ENCODE measurements at regions not wholly inside any gene's neighbourhood (a gene's known extent, or its start where the extent isn't known, plus 50 kb on each side); places are given as distances from the start of the nearest gene placed in this dataset.

GRCh38 chr5:167242701-167243100 is 1048.7 kb upstream of the WWC1 start:
- no peak overlapping the region for H2AFZ ChIP-seq (ENCODE audit: low read length)
- no peaks in the 10 kb centered on the region for H3K36me3 ChIP-seq (ENCODE audit: insufficient read depth, low read length)
- POLR2A ChIA-PET = interaction anchor here (0.7 kb wide), 1 partner anchor 1705 kb away, joined by 3 read pairs; no protein-coding TSS in a partner anchor
- H3K4me1 ChIP-seq (ENCODE audit: insufficient read depth, low read length, poor library complexity, severe bottlenecking) = no peaks in the 10 kb centered on the region
- intact Hi-C loops (cut with micrococcal nuclease; ENCODE audit: unreplicated experiment) = no loop called here
- no peak overlapping the region for H3K4me3 ChIP-seq (ENCODE audit: low read depth, low read length, poor library complexity, severe bottlenecking)
- no peak for DNase-seq (ENCODE audit: low spot score)
- H3K9me2 ChIP-seq (ENCODE audit: insufficient read depth, low read length) = no peaks in the 10 kb centered on the region
- BruUV-seq (replicated peaks) = no TSS peak
- no peak for TF ChIP-seq CTCF (conservative IDR thresholded peaks at IDR 0.05; ENCODE audit: low read length)
- no peaks in the 10 kb centered on the region for H3K9me3 ChIP-seq (ENCODE audit: low read length)
- no peak overlapping the region for H3K4me2 ChIP-seq (ENCODE audit: low read length)
- no peaks in the 10 kb centered on the region for H4K20me1 ChIP-seq (ENCODE audit: insufficient read depth, low read length)
- H3K27ac ChIP-seq (ENCODE audit: low read depth, low read length, poor library complexity, severe bottlenecking) = no peak overlapping the region
- no peaks in the 10 kb centered on the region for H3K79me2 ChIP-seq (ENCODE audit: insufficient read depth, low read depth, low read length)
- CTCF ChIA-PET (ENCODE audit: unreplicated experiment) = no interaction called here

- H3K4me3 ChIP-seq (ENCODE audit: low read depth, low read length, poor library complexity, severe bottlenecking) = no peak overlapping the region
- intact Hi-C loops (cut with micrococcal nuclease; ENCODE audit: unreplicated experiment) = no loop called here
- H3K79me2 ChIP-seq (ENCODE audit: insufficient read depth, low read depth, low read length) = no peaks in the 10 kb centered on the region
- H2AFZ ChIP-seq (ENCODE audit: low read length) = no peak overlapping the region
- BruUV-seq (replicated peaks) = no TSS peak
- no peak for DNase-seq (ENCODE audit: low spot score)
- H3K9me2 ChIP-seq (ENCODE audit: insufficient read depth, low read length) = no peaks in the 10 kb centered on the region
- no peak overlapping the region for H3K4me2 ChIP-seq (ENCODE audit: low read length)
- no peak overlapping the region for H3K27ac ChIP-seq (ENCODE audit: low read depth, low read length, poor library complexity, severe bottlenecking)
- H3K9me3 ChIP-seq (ENCODE audit: low read length) = no peaks in the 10 kb centered on the region
- H4K20me1 ChIP-seq (ENCODE audit: insufficient read depth, low read length) = no peaks in the 10 kb centered on the region
- ChIA-PET POLR2A (interaction anchor here (1.4 kb wide), 1 partner anchor 11 kb away, joined by 4 read pairs; no protein-coding TSS in a partner anchor), CTCF (ENCODE audit: unreplicated experiment) (no interaction called here)
- TF ChIP-seq CTCF (conservative IDR thresholded peaks at IDR 0.05; ENCODE audit: low read length) (no peak), EZH2phosphoT487 (IDR thresholded peaks at IDR 0.05; ENCODE audit: borderline replicate concordance, low read depth, low read length) (no peak)
- no peaks in the 10 kb centered on the region for H3K36me3 ChIP-seq (ENCODE audit: insufficient read depth, low read length)
- no peaks in the 10 kb centered on the region for H3K4me1 ChIP-seq (ENCODE audit: insufficient read depth, low read length, poor library complexity, severe bottlenecking)
These were observed 1048.0 kb upstream of the WWC1 start for GRCh38 chr5:167243463-167243862.

DNA sequence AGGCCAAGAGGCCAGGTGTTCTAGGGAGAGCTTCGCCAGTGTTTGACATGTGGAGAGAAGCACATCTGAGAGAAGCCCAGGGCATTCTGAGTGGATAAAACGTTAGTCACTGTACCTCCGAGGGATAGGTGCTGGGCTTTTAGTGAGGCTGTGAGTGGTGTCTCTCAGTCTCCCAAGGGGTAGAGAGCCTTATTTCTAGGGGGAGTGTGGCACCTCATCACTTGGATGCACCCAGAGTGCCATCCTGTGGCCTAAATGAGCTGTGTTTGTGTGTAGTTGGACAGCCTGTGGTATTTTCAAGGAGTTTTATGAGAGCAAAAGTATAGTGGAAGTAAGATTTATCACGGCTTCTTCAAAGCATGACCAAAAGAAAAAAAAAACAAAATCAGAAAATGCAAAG is 1046.9 kb upstream of the WWC1 start:
- Histone ChIP-seq H3K9me3 (ENCODE audit: low read length) (no peaks in the 10 kb centered on the region), H4K20me1 (ENCODE audit: insufficient read depth, low read length) (no peaks in the 10 kb centered on the region), H3K4me1 (ENCODE audit: insufficient read depth, low read length, poor library complexity, severe bottlenecking) (no peaks in the 10 kb centered on the region), H3K9me2 (ENCODE audit: insufficient read depth, low read length) (no peaks in the 10 kb centered on the region), H3K79me2 (ENCODE audit: insufficient read depth, low read depth, low read length) (no peaks in the 10 kb centered on the region), H3K36me3 (ENCODE audit: insufficient read depth, low read length) (no peaks in the 10 kb centered on the region), H3K27ac (ENCODE audit: low read depth, low read length, poor library complexity, severe bottlenecking) (no peak overlapping the region), H3K4me3 (ENCODE audit: low read depth, low read length, poor library complexity, severe bottlenecking) (no peak overlapping the region), H2AFZ (ENCODE audit: low read length) (no peak overlapping the region), H3K4me2 (ENCODE audit: low read length) (no peak overlapping the region)
- intact Hi-C loops (cut with micrococcal nuclease; ENCODE audit: unreplicated experiment) = no loop called here
- CTCF ChIA-PET (ENCODE audit: unreplicated experiment) = no interaction called here
- no peak for DNase-seq (ENCODE audit: low spot score)
- POLR2A ChIA-PET = interaction anchor here (1.4 kb wide), 1 partner anchor 10 kb away, joined by 4 read pairs; no protein-coding TSS in a partner anchor
- no TSS peak for BruUV-seq (replicated peaks)
- TF ChIP-seq EZH2phosphoT487 (IDR thresholded peaks at IDR 0.05; ENCODE audit: borderline replicate concordance, low read depth, low read length) = no peak
- TF ChIP-seq CTCF (conservative IDR thresholded peaks at IDR 0.05; ENCODE audit: low read length) = no peak
